ENCODE measurements at regions not wholly inside any gene's neighbourhood (a gene's known extent, or its start where the extent isn't known, plus 50 kb on each side); places are given as distances from the start of the nearest gene placed in this dataset.

GRCh38 chrX:118205421-118206395 is 89.1 kb upstream of the KLHL13 start:
- Histone ChIP-seq H3K79me1 (ENCODE audit: low read depth, low read length) (no peaks in the 10 kb centered on the region), H2BK20ac (ENCODE audit: low read length) (no peak overlapping the region), H3K4me3 (ENCODE audit: extremely low read depth in 1 of 4, insufficient read depth in 2 of 4, low read depth in 3 of 4, low read length in 4 of 4) (no peak overlapping the region), H3K27ac (ENCODE audit: low read depth, low read length) (no peak overlapping the region), H3K36me3 (ENCODE audit: control insufficient read depth in 2 of 4, insufficient read depth in 4 of 4, low read length in 3 of 4) (no peaks in the 10 kb centered on the region), H4K20me1 (replicated peaks in 1 of 2; ENCODE audit: control insufficient read depth in 1 of 2, insufficient read depth in 2 of 2, low read length in 2 of 2) (no peaks in the 10 kb centered on the region), H3K79me2 (ENCODE audit: control insufficient read depth in 1 of 2, insufficient read depth in 2 of 2, low read length in 2 of 2) (no peaks in the 10 kb centered on the region), H4K5ac (ENCODE audit: insufficient read length, low read depth, low read length) (no peak overlapping the region), H2BK15ac (ENCODE audit: low read length) (no peak overlapping the region), H3K4me1 (replicated peaks in 1 of 4; ENCODE audit: control insufficient read depth in 3 of 4, insufficient read depth in 4 of 4, low read length in 3 of 4) (no peaks in the 10 kb centered on the region), H2BK12ac (ENCODE audit: low read depth, low read length) (no peak overlapping the region), H3K27me3 (replicated peaks in 1 of 4; ENCODE audit: control insufficient read depth in 3 of 4, extremely low read depth in 1 of 4, insufficient read depth in 3 of 4, low read length in 3 of 4) (no peaks in the 10 kb centered on the region), H3K23me2 (ENCODE audit: low read depth, low read length) (no peaks in the 10 kb centered on the region), H3K4ac (replicated peaks; ENCODE audit: insufficient read length, low read depth, low read length) (no peak overlapping the region), H3K9me3 (ENCODE audit: insufficient read depth in 2 of 2, low read depth in 1 of 2, low read length in 1 of 2) (no peaks in the 10 kb centered on the region), H3K23ac (ENCODE audit: insufficient read length) (no peak overlapping the region), H4K91ac (replicated peaks; ENCODE audit: insufficient read length, low read length) (no peak overlapping the region), H3K56ac (replicated peaks; ENCODE audit: insufficient read length, low read depth, low read length) (no peak overlapping the region), H3K14ac (ENCODE audit: insufficient read length) (no peak overlapping the region), H3K18ac (ENCODE audit: extremely low read depth, low read length) (no peak overlapping the region), H2BK120ac (replicated peaks; ENCODE audit: low read depth, low read length) (no peak overlapping the region), H4K8ac (ENCODE audit: extremely low read depth, insufficient read depth, low read length) (no peak overlapping the region), H2AFZ (ENCODE audit: low read length) (no peak overlapping the region), H3K4me2 (ENCODE audit: insufficient read depth in 1 of 2, low read depth in 2 of 2, low read length in 2 of 2) (no peak overlapping the region), H2AK5ac (ENCODE audit: low read depth, low read length) (no peak overlapping the region), H3K9ac (replicated peaks in 1 of 4; ENCODE audit: extremely low read depth in 1 of 4, low read depth in 3 of 4, low read length in 3 of 4) (no peak overlapping the region), H2BK5ac (ENCODE audit: low read depth, low read length) (no peak overlapping the region)
- CTCF ChIA-PET (ENCODE audit: partially characterized antibody) = no interaction called here
- FAIRE-seq = peak; percentile 13
- DNase-seq (ENCODE audit: low read depth in 1 of 2, low spot score in 2 of 2) = no peak
- WGBS, 2 experiments (ENCODE audit: extremely low coverage in 1 of 2, insufficient coverage in 1 of 2, insufficient read length in 1 of 2, insufficient replicate concordance in 2 of 2, low coverage in 1 of 2, low lambda C conversion rate in 2 of 2, missing lambda C conversion rate in 1 of 2) = 86% methylated on average over 8 of the region's 8 CpGs; no CpG with 5 or more reads in 1 of the 2 experiments
- POLR2A ChIA-PET (ENCODE audit: partially characterized antibody) = no interaction called here
- TF ChIP-seq KDM4A (IDR thresholded peaks at IDR 0.05; ENCODE audit: low read depth, low read length, severe bottlenecking) = no peak
- TF ChIP-seq SP1 (IDR thresholded peaks at IDR 0.05; ENCODE audit: low read depth, low read length) = no peak
- TF ChIP-seq TAF7 (optimal IDR thresholded peaks at IDR 0.05; ENCODE audit: borderline replicate concordance, low read depth, low read length) = no peak
- TF ChIP-seq POLR2AphosphoS5 (IDR thresholded peaks at IDR 0.05; ENCODE audit: low read depth, low read length) = no peak
- no peak for TF ChIP-seq BCL11A (IDR thresholded peaks at IDR 0.05; ENCODE audit: low read depth in 2 of 2, low read length in 2 of 2)
- no peak for TF ChIP-seq CTBP2 (IDR thresholded peaks at IDR 0.05; ENCODE audit: borderline replicate concordance, insufficient read depth, insufficient read length, low read length)
- no peak for TF ChIP-seq CBX5 (IDR thresholded peaks at IDR 0.05; ENCODE audit: low read depth, low read length)
- no peak for TF ChIP-seq SAP30 (IDR thresholded peaks at IDR 0.05; ENCODE audit: insufficient read depth, insufficient replicate concordance, low read length)
- TF ChIP-seq SUZ12 (IDR thresholded peaks at IDR 0.05; ENCODE audit: low read length) = no peak
- TF ChIP-seq E2F6 (IDR thresholded peaks at IDR 0.05) = no peak
- no peak for TF ChIP-seq EZH2 (IDR thresholded peaks at IDR 0.05; ENCODE audit: low read depth, low read length, severe bottlenecking)
- no peak for TF ChIP-seq SIX5 (IDR thresholded peaks at IDR 0.05; ENCODE audit: low read depth, low read length)

Measured in H1 (cell line).